Naive B cell (primary cell): ENCODE measurements at regions not wholly inside any gene's neighbourhood (a gene's known extent, or its start where the extent isn't known, plus 50 kb on each side); places are given as distances from the start of the nearest gene placed in this dataset.
"Not testable (repeated sequence)": the region's sequence is repeated elsewhere in the genome, so short reads cannot be mapped to it uniquely, and the experiment has no call there.

Experiments used
- ATAC-seq, 2 donors: fragments of 150-1000 bp; cut with Tn5 transposase; 2 replicates each; pipeline ENCODE4 v1.10.0; 2021; ENCODE audit warnings: low read depth in 2 of 2, mild to moderate bottlenecking in 2 of 2, moderate library complexity in 2 of 2
- DNase-seq: peaks from one replicate; pipeline ENCODE4 v3.0.0; 2022
- H3K27ac Mint-ChIP-seq, 6 donors: one replicate each; pipeline ENCODE4 v1.8.0; 2020 to 2022; ENCODE audit warnings: mild to moderate bottlenecking in 6 of 6, mixed read lengths in 6 of 6, moderate library complexity in 5 of 6, inconsistent platforms in 2 of 6
- H3K27me3 Mint-ChIP-seq, 3 donors: one replicate each; pipeline ENCODE4 v1.8.0; 2021 to 2022; ENCODE audit warnings: mixed read lengths in 3 of 3, mild to moderate bottlenecking in 1 of 3
- H3K36me3 Mint-ChIP-seq, 2 donors: one replicate each; pipeline ENCODE4 v1.8.0; 2020 to 2022; ENCODE audit warnings: mixed read lengths in 2 of 2, inconsistent platforms in 1 of 2, mild to moderate bottlenecking in 1 of 2
- H3K4me1 Mint-ChIP-seq, 3 donors: one replicate each; pipeline ENCODE4 v1.8.0; 2020 to 2022; ENCODE audit warnings: mixed read lengths in 3 of 3, inconsistent platforms in 1 of 3, mild to moderate bottlenecking in 1 of 3, moderate library complexity in 1 of 3
- H3K4me3 Mint-ChIP-seq, 8 donors: one replicate each; pipeline ENCODE4 v1.8.0; 2020 to 2022; ENCODE audit warnings: mild to moderate bottlenecking in 8 of 8, mixed read lengths in 8 of 8, moderate library complexity in 8 of 8, inconsistent platforms in 2 of 8
- H3K9me3 Mint-ChIP-seq, 7 donors: one replicate each; pipeline ENCODE4 v1.8.0; 2020 to 2022; ENCODE audit warnings: mixed read lengths in 7 of 7, mild to moderate bottlenecking in 5 of 7, inconsistent platforms in 2 of 7, moderate library complexity in 1 of 7

DNA sequence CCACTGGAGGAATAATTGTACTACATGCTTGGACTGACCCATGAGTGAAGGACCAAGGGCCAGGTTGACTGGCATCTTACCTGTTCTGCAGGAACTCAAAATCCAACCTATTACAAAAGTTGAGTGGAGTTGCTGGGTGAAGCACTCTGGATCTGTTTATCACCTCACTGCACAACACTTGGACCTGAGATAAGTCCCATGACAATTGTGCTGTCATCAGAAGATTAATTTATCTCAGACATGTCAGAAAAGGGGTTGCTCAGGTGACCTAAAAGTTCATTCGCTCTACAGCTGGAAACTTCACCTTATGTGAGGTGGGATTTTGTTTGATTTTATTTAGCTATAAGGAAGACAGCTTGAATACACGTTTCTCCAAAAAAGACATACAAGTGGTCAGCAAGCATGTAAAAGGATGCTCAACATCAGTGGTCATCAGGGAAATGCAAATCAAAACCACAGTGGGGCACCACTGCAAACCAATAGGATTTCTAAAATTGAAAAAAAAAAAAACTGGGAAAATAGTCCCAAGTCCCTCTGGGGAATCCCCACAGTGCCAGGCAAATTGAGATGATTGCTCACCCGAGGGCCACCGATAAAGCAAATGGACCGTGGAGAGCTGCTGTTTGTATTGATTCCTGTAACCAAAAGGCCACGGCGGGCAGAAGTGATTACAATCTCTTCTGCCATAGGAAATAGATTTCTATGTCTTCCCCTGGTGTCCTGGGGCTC, 65.8 kb upstream of the SLC35F5 start:
- Mint-ChIP-seq H3K27ac (peak overlapping the region in 1 of 6 donors; percentile 59), H3K4me1 (peaks cover 0 to 3% (median 0%) of the 10 kb centered on the region in 3 donors), H3K36me3 (peaks cover 0 to 3% of the 10 kb centered on the region in 2 donors), H3K27me3 (no peaks in the 10 kb centered on the region), H3K9me3 (no peaks in the 10 kb centered on the region), H3K4me3 (no peak overlapping the region)
- no peak for ATAC-seq
- DNase-seq: no peak

DNA sequence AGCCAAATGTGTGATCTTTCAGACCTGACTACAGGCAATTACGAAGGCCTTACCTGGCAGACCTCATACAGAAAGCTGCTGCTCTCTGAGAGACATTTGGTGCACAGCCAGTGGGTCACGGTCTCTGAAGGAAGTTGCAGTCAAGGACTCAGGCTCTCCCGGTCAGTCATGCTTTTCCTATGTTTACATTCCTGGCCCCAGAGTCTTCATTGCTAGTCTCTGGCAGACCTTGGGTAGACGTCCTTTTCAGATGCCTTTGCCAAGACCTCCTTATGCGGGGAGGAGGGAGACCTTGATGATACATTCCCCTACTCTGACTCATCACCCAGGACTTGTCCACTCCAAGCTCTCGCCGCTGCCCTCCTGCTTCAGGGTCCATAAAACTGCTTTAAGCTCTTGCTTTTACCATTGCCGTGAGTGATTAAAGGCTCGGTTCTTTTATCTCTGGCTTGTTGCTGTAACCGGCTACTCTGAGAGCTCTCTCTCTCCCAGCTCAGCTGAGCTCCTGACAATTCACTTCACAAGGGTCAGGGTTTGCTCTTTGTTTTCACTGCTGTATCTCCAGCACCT, 62.0 kb upstream of the SLC35F5 start:
- Mint-ChIP-seq H3K4me1 (peaks cover 0 to 3% (median 3%) of the 10 kb centered on the region in 3 donors), H3K27ac (peak overlapping the region in 1 of 6 donors; percentile 26), H3K9me3 (no peaks in the 10 kb centered on the region), H3K36me3 (no peaks in the 10 kb centered on the region), H3K4me3 (no peak overlapping the region), H3K27me3 (no peaks in the 10 kb centered on the region)
- DNase-seq (no peak), ATAC-seq (no peak)

DNA sequence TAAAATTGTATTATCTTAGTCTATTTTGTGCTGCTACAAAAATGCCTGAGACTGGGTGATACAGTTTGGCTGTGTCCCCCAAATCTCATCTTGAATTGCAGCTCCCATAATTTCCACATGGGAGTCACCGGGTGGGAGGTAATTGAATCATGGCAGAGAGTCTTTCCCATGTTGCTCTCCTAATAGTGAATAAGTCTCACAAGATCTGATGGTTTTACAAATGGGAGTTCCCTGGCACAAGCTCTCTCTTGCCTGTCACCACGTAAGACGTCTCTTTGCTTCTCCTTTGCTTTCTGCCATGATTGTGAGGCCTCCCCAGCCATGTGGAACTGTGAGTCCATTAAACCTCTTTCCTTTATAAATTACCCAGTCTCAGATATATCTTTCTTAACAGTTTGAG, 57.0 kb upstream of the SLC35F5 start:
- ATAC-seq, H3K4me1 Mint-ChIP-seq, DNase-seq, H3K27me3 Mint-ChIP-seq, H3K4me3 Mint-ChIP-seq, H3K27ac Mint-ChIP-seq: not testable (repeated sequence)
- peaks cover 0 to 24% of the 10 kb centered on the region in 2 donors for H3K36me3 Mint-ChIP-seq
- peaks cover 0 to 10% (median 6%) of the 10 kb centered on the region in 7 donors for H3K9me3 Mint-ChIP-seq

DNA sequence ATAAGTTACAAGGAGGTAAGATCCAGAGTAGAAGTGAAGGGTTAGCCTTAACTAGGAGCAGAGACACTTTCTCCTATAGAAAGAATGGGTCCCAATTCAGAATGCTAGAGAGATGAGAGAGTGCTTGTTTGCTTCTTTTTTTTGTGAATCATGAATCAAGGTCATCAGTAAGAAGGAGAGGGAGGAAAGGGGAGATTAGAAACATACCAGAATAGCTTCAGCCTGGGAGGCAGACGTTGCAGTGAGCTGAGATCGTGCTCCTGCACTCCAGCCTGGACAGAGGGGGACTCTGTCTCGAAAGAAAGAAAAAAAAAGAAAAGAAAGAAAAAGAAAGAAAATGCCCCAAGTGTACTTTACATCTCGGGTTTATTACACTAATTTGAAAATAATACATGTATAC, 55.8 kb upstream of the SLC35F5 start:
- H3K4me1 Mint-ChIP-seq: peaks cover 0 to 6% (median 0%) of the 10 kb centered on the region in 3 donors
- H3K9me3 Mint-ChIP-seq: peaks cover 0 to 10% (median 6%) of the 10 kb centered on the region in 7 donors
- H3K27me3 Mint-ChIP-seq: no peaks in the 10 kb centered on the region
- ATAC-seq (no peak), DNase-seq (no peak)
- no peak overlapping the region for H3K27ac Mint-ChIP-seq
- peaks cover 0 to 24% of the 10 kb centered on the region in 2 donors for H3K36me3 Mint-ChIP-seq
- H3K4me3 Mint-ChIP-seq: no peak overlapping the region

DNA sequence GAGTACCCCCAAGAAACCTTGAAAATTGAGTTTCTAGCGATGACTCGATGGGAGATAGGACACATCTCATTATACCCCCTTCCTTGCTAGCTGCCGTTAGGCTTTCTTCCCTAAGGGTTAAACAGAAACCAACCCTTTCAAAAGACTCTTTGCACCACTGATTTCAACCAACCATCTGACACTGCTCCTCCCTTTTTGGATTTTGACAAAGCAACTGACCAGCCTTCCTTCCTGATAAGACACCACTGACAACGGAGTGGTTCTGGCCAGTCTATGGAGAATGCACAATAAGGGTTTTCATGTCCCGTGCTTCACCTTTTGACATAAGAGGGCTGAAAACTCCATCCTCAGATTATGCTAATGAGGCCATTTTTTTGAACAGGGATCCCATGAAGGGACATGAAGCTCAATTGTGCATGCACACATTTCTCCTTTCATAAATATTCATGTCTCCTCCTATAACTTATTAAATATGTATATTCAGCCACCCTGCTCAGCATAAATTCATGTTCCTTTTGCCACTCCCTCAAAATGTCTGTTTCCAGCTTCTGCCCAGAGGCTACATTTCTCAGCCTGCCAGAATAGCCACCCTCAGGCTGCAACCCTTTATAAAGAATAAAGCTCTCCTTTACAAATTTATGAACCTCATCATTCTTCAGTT, 52.8 kb upstream of the SLC35F5 start:
- Mint-ChIP-seq H3K36me3 (peaks cover 0 to 24% of the 10 kb centered on the region in 2 donors), H3K4me3 (no peak overlapping the region), H3K27me3 (no peaks in the 10 kb centered on the region), H3K27ac (no peak overlapping the region), H3K4me1 (peaks cover 0 to 3% (median 0%) of the 10 kb centered on the region in 3 donors), H3K9me3 (peaks cover 0 to 10% (median 6%) of the 10 kb centered on the region in 7 donors)
- no peak for DNase-seq
- ATAC-seq: no peak

DNA sequence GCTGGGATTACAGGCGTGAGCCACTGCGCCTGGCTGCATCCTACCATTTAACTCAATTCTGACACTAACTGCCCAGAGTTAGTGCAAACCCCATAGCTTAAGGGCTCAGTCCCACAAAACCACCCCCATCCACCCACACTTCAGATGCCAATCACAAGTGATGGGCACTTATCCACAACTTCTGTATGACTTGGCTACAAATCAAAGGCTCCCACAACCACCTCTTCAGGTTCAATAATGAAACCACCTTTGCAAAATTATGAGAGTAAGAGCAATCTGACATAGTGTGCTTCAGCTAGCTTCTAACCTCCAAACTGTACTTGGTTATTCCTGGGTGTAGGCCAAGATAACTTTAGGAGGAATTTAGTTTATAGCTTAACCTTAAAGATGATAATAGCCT, 51.3 kb upstream of the SLC35F5 start:
- H3K9me3 Mint-ChIP-seq: peaks cover 0 to 10% (median 6%) of the 10 kb centered on the region in 7 donors
- no peak overlapping the region for H3K27ac Mint-ChIP-seq
- H3K27me3 Mint-ChIP-seq: no peaks in the 10 kb centered on the region
- H3K4me3 Mint-ChIP-seq: no peak overlapping the region
- peaks cover 0 to 24% of the 10 kb centered on the region in 2 donors for H3K36me3 Mint-ChIP-seq
- DNase-seq: no peak
- no peak for ATAC-seq
- peaks cover 0 to 3% (median 0%) of the 10 kb centered on the region in 3 donors for H3K4me1 Mint-ChIP-seq

DNA sequence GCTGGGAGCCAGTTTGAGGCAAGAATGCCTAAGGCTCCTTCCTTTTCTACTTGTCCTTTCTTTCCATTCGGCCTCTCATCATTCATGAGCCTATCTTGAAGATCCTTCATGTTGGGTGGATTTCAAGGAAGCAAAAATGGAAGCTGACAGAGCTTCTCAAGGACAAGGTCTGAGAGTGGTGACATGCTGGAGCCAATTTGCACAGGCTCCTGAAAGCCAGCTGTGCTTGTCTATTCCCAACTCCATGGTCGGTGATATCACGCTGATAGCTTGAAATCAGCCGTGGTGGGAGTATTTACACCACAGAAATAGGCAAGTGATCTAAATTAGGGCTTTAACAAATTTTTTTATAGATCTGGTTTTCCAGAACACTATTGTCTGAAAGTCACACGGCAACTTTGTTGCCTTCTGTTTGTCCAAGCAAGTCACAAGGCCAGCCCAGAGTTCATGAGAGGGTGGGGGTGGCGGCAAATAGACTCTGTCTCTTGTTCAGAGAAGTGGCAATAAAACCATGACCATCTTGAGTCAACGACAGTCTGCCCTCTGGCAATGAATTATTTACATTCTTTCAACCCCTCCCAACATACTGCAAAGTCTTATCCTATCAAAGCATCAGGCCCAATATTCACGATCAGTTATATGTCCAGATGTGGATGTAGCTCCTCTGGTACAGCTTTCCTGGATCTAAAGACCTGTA, 49.9 kb upstream of the SLC35F5 start:
- ATAC-seq (no peak), DNase-seq (no peak)
- peaks cover 0 to 3% (median 0%) of the 10 kb centered on the region in 3 donors for H3K4me1 Mint-ChIP-seq
- H3K36me3 Mint-ChIP-seq: peaks cover 0 to 17% of the 10 kb centered on the region in 2 donors
- H3K27ac Mint-ChIP-seq: no peak overlapping the region
- H3K9me3 Mint-ChIP-seq: peaks cover 0 to 10% (median 6%) of the 10 kb centered on the region in 7 donors
- H3K27me3 Mint-ChIP-seq: no peaks in the 10 kb centered on the region
- H3K4me3 Mint-ChIP-seq: peak overlapping the region in 1 of 8 donors; percentile 72
